Vagina (tissue), 2 donors: ENCODE measurements at regions not wholly inside any gene's neighbourhood (a gene's known extent, or its start where the extent isn't known, plus 50 kb on each side); places are given as distances from the start of the nearest gene placed in this dataset.
"Not testable (repeated sequence)": the region's sequence is repeated elsewhere in the genome, so short reads cannot be mapped to it uniquely, and the experiment has no call there.

ENCODE experiments used
- CTCF ChIP-seq, 3 experiments: fragments of 450-650 bp in 2 of 3; fragments of 200-600 bp in 1 of 3; sonication (generic) in 1 of 3; IDR thresholded peaks; one replicate each; pipeline ENCODE4 v1.5.1; 2017 to 2019; ENCODE audit warnings: antibody characterized with exemption in 3 of 3, mild to moderate bottlenecking in 2 of 3, moderate library complexity in 2 of 3
- POLR2A ChIP-seq, 2 donors: fragments of 450-650 bp; IDR thresholded peaks; one replicate each; pipeline ENCODE4 v1.6.1; 2017; ENCODE audit warnings: antibody characterized with exemption in 2 of 2, mild to moderate bottlenecking in 2 of 2, moderate library complexity in 2 of 2
- POLR2AphosphoS5 ChIP-seq, 2 donors: sonication (generic); formaldehyde crosslinking; IDR thresholded peaks; one replicate each; pipeline ENCODE4 v1.9.0; 2017; ENCODE audit warnings: antibody characterized with exemption in 2 of 2, mild to moderate bottlenecking in 2 of 2, low read depth in 1 of 2; ENCODE audit not compliant: insufficient read depth in 1 of 2

- not testable (repeated sequence) for TF ChIP-seq CTCF (IDR thresholded peaks at IDR 0.05); POLR2A (IDR thresholded peaks at IDR 0.05); POLR2AphosphoS5 (IDR thresholded peaks at IDR 0.05; ENCODE audit: insufficient read depth in 1 of 2, low read depth in 1 of 2)
Observed at GRCh38 chrX:4546178-4546577, 832.7 kb upstream of the PRKX start.
